Calu3 (cell line): ENCODE measurements at regions not wholly inside any gene's neighbourhood (a gene's known extent, or its start where the extent isn't known, plus 50 kb on each side); places are given as distances from the start of the nearest gene placed in this dataset.

Experiments used
- BruUV-seq: library from RNA; stranded (reverse); fragments of 400-500 nt; replicated peaks from 2 replicates; lab custom pipeline; 2021; lab: Mats Ljungman, UMichigan
- CTCF ChIA-PET: fragments of 300-600 bp; sonication (Branson Sonifier 250); formaldehyde crosslinking; loops from one replicate; lab custom pipeline; 2022; ENCODE audit warnings: antibody characterized with exemption; lab: Charles Lee
- DNase-seq: peaks from one replicate; pipeline ENCODE4 v3.0.0; 2022
- H3K27ac Mint-ChIP-seq: one replicate; pipeline ENCODE4 v1.8.0; 2022; ENCODE audit warnings: mixed read lengths; ENCODE audit not compliant: unreplicated experiment
- H3K27me3 Mint-ChIP-seq: one replicate; pipeline ENCODE4 v1.8.0; 2022; ENCODE audit warnings: mixed read lengths; ENCODE audit not compliant: unreplicated experiment
- H3K36me3 Mint-ChIP-seq: one replicate; pipeline ENCODE4 v1.8.0; 2022; ENCODE audit warnings: mild to moderate bottlenecking, moderate library complexity, mixed read lengths; ENCODE audit not compliant: insufficient read depth, unreplicated experiment
- H3K4me1 Mint-ChIP-seq: one replicate; pipeline ENCODE4 v1.8.0; 2022; ENCODE audit warnings: mild to moderate bottlenecking, low read depth, mixed read lengths; ENCODE audit not compliant: unreplicated experiment
- H3K4me3 Mint-ChIP-seq: one replicate; pipeline ENCODE4 v1.8.0; 2022; ENCODE audit warnings: mild to moderate bottlenecking, low read depth, moderate library complexity, mixed read lengths; ENCODE audit not compliant: unreplicated experiment
- H3K9me3 Mint-ChIP-seq: one replicate; pipeline ENCODE4 v1.8.0; 2022; ENCODE audit warnings: low read depth, mixed read lengths; ENCODE audit not compliant: unreplicated experiment
- CTCF ChIP-seq: fragments of 200-600 bp; IDR thresholded peaks from one replicate; pipeline ENCODE4 v1.8.0; 2022; ENCODE audit warnings: antibody characterized with exemption; ENCODE audit not compliant: unreplicated experiment
- intact Hi-C: fragments of 100-400 bp; cut with micrococcal nuclease; formaldehyde crosslinking; loops from one replicate; pipeline ENCODE4 v1.10.0; 2022; ENCODE audit not compliant: unreplicated experiment

DNA sequence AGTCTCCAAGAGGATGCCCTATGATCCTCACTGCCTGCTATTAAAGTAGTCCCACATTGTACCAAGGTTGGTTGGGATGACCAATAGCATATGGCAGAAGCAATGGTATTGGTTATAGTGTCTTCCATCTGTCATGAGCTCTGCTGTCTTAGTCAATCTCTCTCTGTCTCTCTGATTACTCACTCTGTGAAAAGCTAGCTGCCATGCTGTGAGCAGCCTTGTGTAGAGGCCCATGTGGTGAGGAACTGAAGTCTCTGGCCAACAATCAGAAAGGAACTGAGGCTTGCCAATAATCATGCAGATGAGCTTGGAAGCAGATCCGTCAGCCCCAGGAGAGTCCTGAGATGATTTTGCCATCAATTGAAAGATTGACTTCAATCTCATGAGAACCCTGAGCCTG lies 60.3 kb upstream of the CFAP161 start:
- H3K9me3 Mint-ChIP-seq = peaks cover 2% of the 10 kb centered on the region
- no peak overlapping the region for H3K27ac Mint-ChIP-seq
- no peak for DNase-seq
- CTCF ChIA-PET = no interaction called here
- peaks cover 52% of the 10 kb centered on the region for H3K27me3 Mint-ChIP-seq
- no TSS peak for BruUV-seq
- TF ChIP-seq CTCF = no peak
- intact Hi-C loops = no loop called here
- no peak overlapping the region for H3K4me3 Mint-ChIP-seq
- no peaks in the 10 kb centered on the region for H3K36me3 Mint-ChIP-seq
- no peaks in the 10 kb centered on the region for H3K4me1 Mint-ChIP-seq

DNA sequence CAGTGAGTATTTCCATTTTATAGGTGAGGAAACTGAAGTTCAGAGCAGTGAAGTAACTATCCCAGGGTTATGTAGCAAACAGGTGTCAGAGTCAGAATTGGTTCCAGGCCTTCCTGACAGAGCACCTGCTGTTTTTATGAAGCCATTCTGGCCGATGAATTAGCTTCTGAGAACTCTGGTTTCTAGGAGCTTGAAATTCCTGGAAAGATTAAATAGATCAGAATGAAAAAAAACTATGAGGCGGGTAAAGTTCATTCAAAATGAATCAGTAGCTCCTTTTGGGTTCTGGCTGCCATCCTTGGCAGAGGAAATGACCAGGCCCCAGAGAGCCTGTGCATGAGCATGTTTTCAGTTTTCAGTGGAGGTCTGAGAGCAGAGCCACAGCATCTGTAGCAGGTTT lies 59.3 kb upstream of the CFAP161 start:
- H3K27me3 Mint-ChIP-seq = peaks cover 42% of the 10 kb centered on the region
- no peak for DNase-seq
- no TSS peak for BruUV-seq
- no peaks in the 10 kb centered on the region for H3K4me1 Mint-ChIP-seq
- CTCF ChIA-PET = no interaction called here
- no peak overlapping the region for H3K27ac Mint-ChIP-seq
- H3K9me3 Mint-ChIP-seq = peaks cover 2% of the 10 kb centered on the region
- no peak overlapping the region for H3K4me3 Mint-ChIP-seq
- intact Hi-C loops = no loop called here
- no peak for TF ChIP-seq CTCF
- H3K36me3 Mint-ChIP-seq = no peaks in the 10 kb centered on the region

GRCh38 chr15:81075272-81075671 lies 58.8 kb upstream of the CFAP161 start:
- Mint-ChIP-seq H3K27ac (no peak overlapping the region), H3K27me3 (peaks cover 37% of the 10 kb centered on the region), H3K36me3 (no peaks in the 10 kb centered on the region), H3K9me3 (peaks cover 2% of the 10 kb centered on the region), H3K4me1 (no peaks in the 10 kb centered on the region), H3K4me3 (no peak overlapping the region)
- no TSS peak for BruUV-seq
- no peak for TF ChIP-seq CTCF
- DNase-seq = no peak
- intact Hi-C loops = no loop called here
- CTCF ChIA-PET = no interaction called here

DNA sequence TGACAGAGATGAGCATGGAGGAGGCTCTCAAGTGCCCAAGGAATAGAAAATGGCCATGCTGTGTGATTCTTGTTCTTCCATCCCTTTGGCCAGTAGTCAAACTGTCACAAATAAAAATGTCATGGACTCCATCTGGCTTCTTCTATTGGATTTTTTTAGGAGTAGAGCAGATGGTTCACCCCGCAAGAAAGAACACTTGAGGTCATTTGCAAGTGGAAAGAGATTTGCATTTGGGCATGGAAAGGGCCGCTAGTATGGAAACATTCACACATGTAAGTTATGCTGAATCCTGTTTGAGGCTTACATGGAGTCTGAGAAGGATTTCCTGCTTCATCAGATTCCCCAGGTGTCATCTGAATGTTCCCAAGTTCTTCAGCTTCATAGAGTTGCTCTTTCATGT lies 53.1 kb upstream of the CFAP161 start:
- CTCF ChIA-PET = interaction anchor here (0.6 kb wide), 1 partner anchor 126 kb away, joined by 4 read pairs; no protein-coding TSS in a partner anchor
- no peak overlapping the region for H3K27ac Mint-ChIP-seq
- BruUV-seq = no TSS peak
- intact Hi-C loops = no loop called here
- H3K4me3 Mint-ChIP-seq = no peak overlapping the region
- no peaks in the 10 kb centered on the region for H3K4me1 Mint-ChIP-seq
- TF ChIP-seq CTCF = no peak
- no peaks in the 10 kb centered on the region for H3K9me3 Mint-ChIP-seq
- peaks cover 34% of the 10 kb centered on the region for H3K27me3 Mint-ChIP-seq
- DNase-seq = no peak
- peaks cover 4% of the 10 kb centered on the region for H3K36me3 Mint-ChIP-seq
